Mesenchymal stem cell (in vitro differentiated cells and primary cell): ENCODE measurements at regions not wholly inside any gene's neighbourhood (a gene's known extent, or its start where the extent isn't known, plus 50 kb on each side); places are given as distances from the start of the nearest gene placed in this dataset.
"Not testable (repeated sequence)": the region's sequence is repeated elsewhere in the genome, so short reads cannot be mapped to it uniquely, and the experiment has no call there.

Source experiments
- DNase-seq: peaks from one replicate; pipeline ENCODE4 v3.0.0-alpha.2; 2013
- H2AFZ ChIP-seq: one replicate; pipeline ENCODE4 v1.6.1; 2013; ENCODE audit warnings: low read depth, mild to moderate bottlenecking, control low read depth, inconsistent platforms, low read length, moderate library complexity
- H2AK5ac ChIP-seq: 2 replicates; pipeline ENCODE4 v1.6.1; 2013; ENCODE audit warnings: low read length, moderate library complexity, mild to moderate bottlenecking, inconsistent platforms; ENCODE audit not compliant: severe bottlenecking
- H2BK120ac ChIP-seq: one replicate; pipeline ENCODE4 v1.6.1; 2013; ENCODE audit warnings: low read depth, mild to moderate bottlenecking, inconsistent platforms, low read length, moderate library complexity
- H2BK12ac ChIP-seq, 2 experiments: one replicate each; pipeline ENCODE4 v1.6.1; 2013; ENCODE audit warnings: inconsistent platforms in 2 of 2, low read length in 2 of 2, mild to moderate bottlenecking in 2 of 2, moderate library complexity in 2 of 2, control low read depth in 1 of 2
- H2BK15ac ChIP-seq: one replicate; pipeline ENCODE4 v1.6.1; 2013; ENCODE audit warnings: mild to moderate bottlenecking, low read depth, inconsistent platforms; ENCODE audit not compliant: poor library complexity, severe bottlenecking
- H2BK5ac ChIP-seq: 2 replicates; pipeline ENCODE4 v1.6.1; 2013; ENCODE audit warnings: low read depth, mild to moderate bottlenecking, low read length, control low read depth, inconsistent platforms; ENCODE audit not compliant: poor library complexity, severe bottlenecking
- H3K14ac ChIP-seq, 2 experiments: one replicate each; pipeline ENCODE4 v1.6.1; 2013; ENCODE audit warnings: inconsistent platforms in 2 of 2, low read length in 2 of 2, control low read depth in 1 of 2, mild to moderate bottlenecking in 1 of 2, moderate library complexity in 1 of 2
- H3K18ac ChIP-seq, 2 experiments: one replicate each; pipeline ENCODE4 v1.6.1; 2013; ENCODE audit warnings: inconsistent platforms in 2 of 2, low read length in 2 of 2, control low read depth in 1 of 2, low read depth in 1 of 2, mild to moderate bottlenecking in 1 of 2
- H3K23ac ChIP-seq, 2 experiments: one replicate each; pipeline ENCODE4 v1.6.1; 2013; ENCODE audit warnings: inconsistent platforms in 2 of 2, low read length in 2 of 2, mild to moderate bottlenecking in 2 of 2, moderate library complexity in 2 of 2, control low read depth in 1 of 2
- H3K27ac ChIP-seq: 2 replicates; pipeline ENCODE4 v1.5.1; 2013; ENCODE audit warnings: mild to moderate bottlenecking, moderate library complexity, low read length, control low read depth, inconsistent platforms; ENCODE audit not compliant: poor library complexity, severe bottlenecking
- H3K27me3 ChIP-seq, 2 experiments: 2 replicates each; pipeline versions ENCODE4 v1.6.1 to v1.7.0; 2013; ENCODE audit warnings: low read length in 2 of 2, mild to moderate bottlenecking in 2 of 2, moderate library complexity in 2 of 2, control low read depth in 1 of 2, inconsistent platforms in 1 of 2; ENCODE audit not compliant: control insufficient read depth in 1 of 2, insufficient read depth in 1 of 2
- H3K36me3 ChIP-seq, 2 experiments: 2 replicates each; pipeline versions ENCODE4 v1.6.1 to v1.7.0; 2013; ENCODE audit warnings: low read length in 2 of 2, control low read depth in 1 of 2, inconsistent platforms in 1 of 2, low read depth in 1 of 2, mild to moderate bottlenecking in 1 of 2; ENCODE audit not compliant: insufficient read depth in 2 of 2, control insufficient read depth in 1 of 2
- H3K4ac ChIP-seq, 2 experiments: one replicate each; pipeline ENCODE4 v1.6.1; 2013; ENCODE audit warnings: inconsistent platforms in 2 of 2, low read length in 2 of 2, mild to moderate bottlenecking in 2 of 2, moderate library complexity in 2 of 2, control low read depth in 1 of 2, low read depth in 1 of 2
- H3K4me1 ChIP-seq: 2 replicates; pipeline ENCODE4 v1.6.1; 2013; ENCODE audit warnings: low read depth, low read length, control low read depth; ENCODE audit not compliant: control insufficient read depth, insufficient read depth
- H3K4me2 ChIP-seq: 2 replicates; pipeline ENCODE4 v1.6.1; 2013; ENCODE audit warnings: low read length, mild to moderate bottlenecking, inconsistent platforms; ENCODE audit not compliant: poor library complexity, severe bottlenecking
- H3K4me3 ChIP-seq, 2 experiments: 2 replicates each; pipeline versions ENCODE4 v1.5.1 to v1.7.0; 2013; ENCODE audit warnings: low read length in 2 of 2, mild to moderate bottlenecking in 2 of 2, control low read depth in 1 of 2, low read depth in 1 of 2; ENCODE audit not compliant: insufficient read depth in 1 of 2
- H3K79me1 ChIP-seq: replicated peaks from 2 replicates; pipeline ENCODE4 v1.6.1; 2013; ENCODE audit warnings: mild to moderate bottlenecking, control low read depth, low read length, inconsistent platforms; ENCODE audit not compliant: poor library complexity, severe bottlenecking
- H3K9ac ChIP-seq: 2 replicates; pipeline ENCODE4 v1.7.0; 2013; ENCODE audit warnings: mild to moderate bottlenecking, low read length, moderate library complexity
- H3K9me3 ChIP-seq: 2 replicates; pipeline ENCODE4 v1.7.0; 2013; ENCODE audit warnings: mild to moderate bottlenecking, low read length; ENCODE audit not compliant: control insufficient read depth
- H4K8ac ChIP-seq: one replicate; pipeline ENCODE4 v1.6.1; 2013; ENCODE audit warnings: inconsistent platforms, mild to moderate bottlenecking, low read length, moderate library complexity
- H4K91ac ChIP-seq: one replicate; pipeline ENCODE4 v1.6.1; 2013; ENCODE audit warnings: mild to moderate bottlenecking, low read length, inconsistent platforms
- WGBS: methylation state at CpG from one replicate; pipeline ENCODE4 v1.1.7; 2013; ENCODE audit warnings: mixed read lengths; 5-methylcytosine and 5-hydroxymethylcytosine counted together

DNA sequence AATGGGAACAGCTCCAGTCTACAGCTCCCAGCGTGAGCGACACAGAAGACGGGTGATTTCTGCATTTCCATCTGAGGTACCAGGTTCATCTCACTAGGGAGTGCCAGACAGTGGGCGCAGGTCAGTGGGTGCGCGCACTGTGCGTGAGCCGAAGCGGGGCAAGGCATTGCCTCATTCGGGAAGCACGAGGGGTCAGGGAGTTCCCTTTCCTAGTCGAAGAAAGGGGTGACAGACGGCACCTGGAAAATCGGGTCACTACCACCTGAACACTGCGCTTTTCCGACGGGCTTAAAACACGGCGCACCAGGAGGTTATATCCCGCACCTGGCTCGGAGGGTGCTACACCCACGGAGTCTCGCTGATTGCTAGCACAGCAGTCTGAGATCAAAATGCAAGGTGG is 390.3 kb downstream of the GLUD2 start:
- H4K8ac ChIP-seq, DNase-seq, H2BK15ac ChIP-seq, H2AFZ ChIP-seq, H3K4me1 ChIP-seq, H3K4me3 ChIP-seq, H3K27me3 ChIP-seq, H3K23ac ChIP-seq, H3K14ac ChIP-seq, H4K91ac ChIP-seq, H2BK120ac ChIP-seq, H2AK5ac ChIP-seq, H2BK5ac ChIP-seq, H3K4ac ChIP-seq, H2BK12ac ChIP-seq, H3K79me1 ChIP-seq, H3K4me2 ChIP-seq, H3K36me3 ChIP-seq, H3K18ac ChIP-seq, H3K27ac ChIP-seq, H3K9me3 ChIP-seq, H3K9ac ChIP-seq: not testable (repeated sequence)
- WGBS, result 92% methylated on average over 19 of the region's 23 CpGs

DNA sequence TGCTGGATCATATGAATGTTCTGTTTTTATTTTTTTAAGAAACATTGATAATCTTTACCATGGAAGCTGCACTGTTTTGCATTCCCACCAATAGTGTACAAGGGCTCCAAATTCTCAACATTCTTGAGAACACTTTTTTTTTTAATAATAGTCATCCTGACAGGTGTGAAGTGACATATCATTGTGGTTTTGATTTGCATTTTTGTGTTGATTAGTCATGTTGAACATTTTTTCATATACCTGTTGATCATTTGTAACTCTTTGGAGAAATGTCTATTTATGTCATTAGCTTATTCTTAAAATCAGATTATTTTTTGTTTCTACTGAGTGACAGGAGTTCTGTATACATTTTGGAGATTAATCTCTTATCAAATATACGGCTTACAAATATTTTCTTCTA is 408.5 kb downstream of the GLUD2 start:
- Histone ChIP-seq H4K91ac (no peak overlapping the region), H2BK120ac (no peak overlapping the region), H3K4me1 (no peaks in the 10 kb centered on the region), H3K27me3 (no peaks in the 10 kb centered on the region), H3K27ac (no peak overlapping the region), H3K4ac (no peak overlapping the region), H4K8ac (no peak overlapping the region), H3K14ac (no peak overlapping the region), H2BK5ac (no peak overlapping the region), H2BK12ac (no peak overlapping the region), H3K18ac (no peak overlapping the region), H2AFZ (no peak overlapping the region), H2BK15ac (no peak overlapping the region), H3K4me2 (no peak overlapping the region), H3K9ac (no peak overlapping the region), H3K23ac (no peak overlapping the region), H3K4me3 (no peak overlapping the region), H3K9me3 (peaks cover 1% of the 10 kb centered on the region), H3K36me3 (no peaks in the 10 kb centered on the region), H3K79me1 (no peaks in the 10 kb centered on the region), H2AK5ac (no peak overlapping the region)
- no CpG with 5 or more reads among the region's 1 CpG for WGBS
- no peak for DNase-seq

DNA sequence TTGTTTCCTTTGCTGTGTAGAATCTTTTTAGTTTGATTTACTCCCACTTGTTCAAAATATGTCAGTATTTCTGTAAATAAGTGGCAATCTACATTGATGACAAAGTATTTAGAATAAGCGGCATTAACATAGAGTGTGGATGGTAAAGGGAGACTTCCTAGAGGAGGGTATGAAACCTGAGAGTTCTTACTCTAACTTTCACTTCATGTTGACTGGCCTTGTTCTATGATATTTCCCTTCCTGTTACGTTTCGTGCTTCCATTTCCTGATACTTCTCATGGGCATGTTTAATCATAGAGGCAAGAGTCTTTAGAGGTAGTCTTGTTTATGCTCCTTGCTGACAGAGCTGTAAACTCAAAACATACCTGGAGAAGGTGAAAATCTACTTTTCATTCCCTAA is 408.9 kb downstream of the GLUD2 start:
- no peak overlapping the region for H3K4ac ChIP-seq
- H3K14ac ChIP-seq, result no peak overlapping the region
- no peak overlapping the region for H2BK12ac ChIP-seq
- H2AK5ac ChIP-seq, result no peak overlapping the region
- no peak overlapping the region for H2BK120ac ChIP-seq
- no peak overlapping the region for H4K8ac ChIP-seq
- H4K91ac ChIP-seq, result no peak overlapping the region
- H2AFZ ChIP-seq, result no peak overlapping the region
- no peak overlapping the region for H2BK5ac ChIP-seq
- H3K9me3 ChIP-seq, result peaks cover 6% of the 10 kb centered on the region
- no peak overlapping the region for H2BK15ac ChIP-seq
- H3K4me1 ChIP-seq, result no peaks in the 10 kb centered on the region
- no peak overlapping the region for H3K9ac ChIP-seq
- H3K79me1 ChIP-seq, result no peaks in the 10 kb centered on the region
- H3K27ac ChIP-seq, result no peak overlapping the region
- DNase-seq, result no peak
- no peak overlapping the region for H3K18ac ChIP-seq
- no peak overlapping the region for H3K23ac ChIP-seq
- no peak overlapping the region for H3K4me3 ChIP-seq
- H3K27me3 ChIP-seq, result no peaks in the 10 kb centered on the region
- H3K4me2 ChIP-seq, result no peak overlapping the region
- WGBS, result 100% methylated on average over 1 of the region's 3 CpGs
- no peaks in the 10 kb centered on the region for H3K36me3 ChIP-seq

DNA sequence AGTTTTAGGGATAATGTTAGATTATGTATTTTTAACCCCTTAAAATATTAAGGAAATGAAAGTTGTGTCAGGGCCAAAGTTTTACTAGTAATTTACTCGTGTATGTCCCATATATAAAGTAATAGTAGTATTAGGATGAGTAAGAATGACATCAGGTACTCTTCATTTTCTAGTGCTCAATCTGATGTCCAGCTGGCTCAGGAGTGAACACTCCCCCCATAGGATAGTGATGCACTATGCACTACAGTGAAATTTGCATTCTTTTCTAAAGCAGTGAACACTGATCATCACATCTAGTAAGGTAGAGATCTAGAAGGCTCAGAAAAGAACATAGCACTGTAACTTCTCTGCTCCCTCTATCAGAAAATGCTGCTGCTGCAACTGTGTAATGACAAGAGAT is 409.7 kb downstream of the GLUD2 start:
- no CpG with 5 or more reads among the region's 1 CpG for WGBS

More for the DNA sequence above, 409.7 kb downstream of the GLUD2 start:
- no peak overlapping the region for H3K27ac ChIP-seq
- no peak overlapping the region for H3K14ac ChIP-seq
- no peak overlapping the region for H4K91ac ChIP-seq
- no peaks in the 10 kb centered on the region for H3K36me3 ChIP-seq
- no peak overlapping the region for H3K4ac ChIP-seq
- H2BK12ac ChIP-seq, result no peak overlapping the region
- no peak overlapping the region for H3K18ac ChIP-seq
- no peak overlapping the region for H2AK5ac ChIP-seq
- H3K4me1 ChIP-seq, result no peaks in the 10 kb centered on the region
- H3K27me3 ChIP-seq, result no peaks in the 10 kb centered on the region
- DNase-seq, result no peak
- H3K9ac ChIP-seq, result no peak overlapping the region
- H2BK5ac ChIP-seq, result no peak overlapping the region
- no peak overlapping the region for H3K4me2 ChIP-seq
- H3K23ac ChIP-seq, result no peak overlapping the region
- H3K79me1 ChIP-seq, result no peaks in the 10 kb centered on the region
- H4K8ac ChIP-seq, result no peak overlapping the region
- no peak overlapping the region for H2AFZ ChIP-seq
- H3K9me3 ChIP-seq, result peaks cover 10% of the 10 kb centered on the region
- no peak overlapping the region for H3K4me3 ChIP-seq
- no peak overlapping the region for H2BK15ac ChIP-seq
- no peak overlapping the region for H2BK120ac ChIP-seq
